HG03565 (cell line): ENCODE measurements at regions not wholly inside any gene's neighbourhood (a gene's known extent, or its start where the extent isn't known, plus 50 kb on each side); places are given as distances from the start of the nearest gene placed in this dataset.

Experiments
- ATAC-seq: cut with Tn5 transposase; IDR thresholded peaks from one replicate; pipeline ENCODE4 v1.9.1; 2021; ENCODE audit warnings: mild to moderate bottlenecking, moderate library complexity; ENCODE audit not compliant: unreplicated experiment

DNA sequence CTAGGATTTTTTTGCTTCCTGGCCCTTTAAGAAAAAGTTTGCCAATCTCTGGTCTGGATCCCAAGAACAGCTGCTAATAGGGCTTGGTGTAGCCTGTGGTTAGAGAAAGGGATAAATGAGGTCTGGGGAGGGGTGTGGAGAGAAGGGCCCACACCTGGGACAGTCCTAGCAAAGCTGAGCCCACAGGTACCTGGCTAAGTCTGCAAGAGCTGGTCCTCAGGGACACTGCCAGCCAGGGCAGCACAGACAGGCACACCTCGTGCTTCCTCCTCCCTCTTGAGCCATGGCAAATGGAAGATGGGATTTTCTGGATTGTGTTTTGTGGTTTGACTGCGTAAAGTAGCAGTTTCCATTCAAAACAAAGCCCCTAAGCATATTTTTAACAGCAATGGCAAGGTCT lies 217.5 kb downstream of the SOX9 start:
- no peak for ATAC-seq

GRCh38 chr17:72338847-72339790 lies 218.3 kb downstream of the SOX9 start:
- ATAC-seq, result no peak

GRCh38 chr17:72340836-72341235 lies 220.0 kb downstream of the SOX9 start:
- ATAC-seq, result no peak

DNA sequence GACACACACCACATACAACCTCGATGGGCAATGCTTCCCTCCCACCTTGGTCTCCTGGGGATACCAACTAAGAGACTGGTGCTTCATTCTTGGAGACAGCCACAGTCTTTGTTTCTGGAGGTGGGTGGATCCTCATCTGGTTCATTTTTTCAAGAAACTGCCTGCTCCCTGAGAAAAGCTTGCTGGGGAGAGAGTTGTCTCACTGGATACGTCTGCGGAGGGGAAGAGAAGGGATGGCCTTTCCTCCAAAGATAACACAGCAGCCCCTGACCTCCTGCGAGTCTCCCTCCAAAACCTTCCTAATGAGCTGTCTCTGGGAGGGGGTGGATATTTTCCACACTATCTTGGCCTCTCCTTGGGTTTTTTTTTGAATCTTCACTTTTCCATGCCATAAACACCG lies 221.2 kb downstream of the SOX9 start:
- ATAC-seq, result no peak

DNA sequence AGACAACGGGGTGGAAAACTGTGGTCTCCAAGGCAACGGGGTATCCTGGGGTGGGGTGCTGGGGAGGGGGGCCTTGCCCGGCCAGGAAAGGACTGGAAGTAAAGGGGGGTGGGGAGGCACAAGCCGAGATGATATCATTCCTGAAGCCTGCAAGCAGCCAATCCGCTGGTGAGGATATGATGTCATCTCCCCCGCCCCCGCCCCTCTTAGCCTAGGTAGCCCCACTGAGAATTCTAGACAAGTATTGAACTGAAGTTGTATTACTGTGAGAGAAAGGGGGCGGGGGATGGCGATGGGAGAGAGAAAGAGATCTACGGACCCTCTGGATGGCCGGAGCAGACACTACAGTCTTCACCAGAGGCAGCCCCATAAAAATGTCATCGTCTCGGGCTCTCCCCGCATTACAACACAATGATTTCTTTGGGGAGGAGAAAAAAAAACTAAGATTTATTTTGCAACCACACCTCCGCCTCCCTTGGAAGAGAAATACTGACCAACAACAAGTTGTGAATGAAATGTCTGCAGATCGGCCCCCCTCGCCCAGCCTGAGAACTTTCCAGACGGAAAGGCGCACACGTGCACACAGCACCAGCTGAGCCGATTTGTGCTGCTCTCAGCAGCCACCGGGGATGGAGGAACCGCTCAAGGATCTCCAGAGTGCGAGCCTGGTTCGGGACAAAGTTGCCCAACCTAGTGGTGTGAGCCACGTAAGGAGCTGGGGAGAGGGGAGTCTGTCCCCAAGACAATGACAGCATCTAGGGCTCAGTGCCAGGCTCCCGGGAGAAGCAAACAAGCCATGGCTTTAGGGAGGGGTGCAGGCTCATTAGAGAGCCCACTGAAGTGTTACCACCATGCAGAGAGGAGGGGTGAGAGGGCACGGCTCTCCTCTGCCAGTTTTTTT lies 222.1 kb downstream of the SOX9 start:
- ATAC-seq, result no peak

DNA sequence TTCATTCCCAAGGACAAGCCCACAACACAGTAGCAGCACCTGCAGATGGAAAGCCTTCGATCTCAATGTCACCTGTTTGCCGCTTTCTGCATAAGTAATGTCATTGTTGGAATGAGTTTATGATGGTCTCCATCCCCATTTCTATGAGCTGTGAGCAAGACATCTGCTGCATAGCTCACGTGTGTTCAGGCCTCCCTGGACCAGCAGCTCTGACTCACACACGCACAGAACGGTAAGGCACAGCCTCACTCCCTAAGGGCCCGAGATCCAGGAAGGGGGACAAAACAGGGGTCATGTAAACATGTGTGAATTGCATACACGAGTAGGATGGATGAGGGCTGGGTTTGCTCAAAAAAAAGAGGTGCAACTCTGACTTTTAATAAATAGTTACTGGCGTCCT lies 223.1 kb downstream of the SOX9 start:
- no peak for ATAC-seq

- ATAC-seq, result no peak
These were observed 223.8 kb downstream of the SOX9 start for GRCh38 chr17:72344613-72345012.

DNA sequence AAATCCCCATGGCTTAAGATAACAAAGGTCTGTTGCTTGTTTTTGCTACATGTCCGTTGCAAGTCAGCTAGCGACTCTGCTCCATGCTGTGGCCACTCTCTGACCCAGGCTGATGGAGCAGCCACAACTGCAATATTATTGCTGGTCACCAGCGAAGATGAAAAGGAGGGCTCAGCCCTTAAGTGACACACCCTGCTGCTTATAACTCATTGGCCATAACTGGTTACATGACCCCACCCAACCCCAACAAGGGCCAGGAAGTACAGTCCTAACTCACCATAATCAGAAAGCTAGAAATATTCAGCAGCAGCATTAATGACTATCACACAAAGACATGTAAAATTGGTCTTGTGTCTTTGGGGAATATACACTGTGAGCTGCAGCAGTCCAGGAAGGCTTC lies 224.3 kb downstream of the SOX9 start:
- ATAC-seq, result no peak

- no peak for ATAC-seq
These were observed 224.7 kb downstream of the SOX9 start for GRCh38 chr17:72345536-72345935.

GRCh38 chr17:72346306-72346705 lies 225.5 kb downstream of the SOX9 start:
- ATAC-seq, result no peak

- ATAC-seq, result no peak
These were observed 228.2 kb downstream of the SOX9 start for GRCh38 chr17:72349011-72349410.

DNA sequence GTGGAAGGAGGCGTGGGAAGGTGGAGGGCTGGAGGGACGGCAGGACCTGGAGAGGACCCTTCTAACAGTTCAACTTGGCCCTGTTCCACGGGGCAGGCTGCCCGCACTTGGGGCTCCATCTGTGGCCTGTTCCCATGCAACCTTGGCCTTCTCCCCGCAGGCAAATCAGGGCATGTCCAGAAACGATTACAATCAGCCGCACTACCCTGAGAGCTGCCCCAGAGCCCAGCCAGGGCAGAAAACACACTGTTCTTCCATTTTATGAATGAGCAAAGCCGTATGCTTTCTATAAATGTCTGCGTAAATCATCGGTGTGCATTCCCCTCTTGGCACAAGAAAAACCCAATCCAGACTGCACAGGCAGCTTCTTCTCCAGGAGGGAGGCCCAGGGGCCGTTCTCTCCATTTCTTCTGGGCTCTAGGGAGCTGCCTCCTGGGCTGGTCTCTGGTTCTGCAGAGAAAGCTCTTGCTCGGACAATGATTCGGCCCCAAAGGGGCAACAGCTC lies 228.7 kb downstream of the SOX9 start:
- no peak for ATAC-seq

- ATAC-seq, result no peak
These were observed 229.3 kb downstream of the SOX9 start for GRCh38 chr17:72350073-72350472.

DNA sequence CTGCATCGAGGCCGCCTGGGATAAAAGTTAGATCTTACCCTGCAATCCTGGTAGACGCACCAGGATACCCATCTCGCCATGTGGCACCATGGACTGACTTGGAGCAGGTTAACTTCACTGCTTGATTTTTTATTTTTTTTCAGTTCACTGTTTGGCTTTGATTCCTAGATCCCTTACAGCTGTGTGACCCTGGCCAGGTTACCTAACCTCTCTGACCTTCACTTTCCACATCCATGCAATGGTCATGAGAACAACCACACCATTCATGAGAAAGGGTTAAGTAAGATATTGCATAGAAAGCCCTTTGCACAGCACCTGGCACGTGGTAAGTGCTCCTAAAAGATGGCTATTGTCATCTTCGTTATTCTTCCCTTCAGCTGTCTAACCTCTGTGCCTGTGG lies 230.5 kb downstream of the SOX9 start:
- no peak for ATAC-seq

GRCh38 chr17:72351884-72352346 lies 231.1 kb downstream of the SOX9 start:
- ATAC-seq, result no peak

- no peak for ATAC-seq
These were observed 232.7 kb downstream of the SOX9 start for GRCh38 chr17:72353502-72353901.

DNA sequence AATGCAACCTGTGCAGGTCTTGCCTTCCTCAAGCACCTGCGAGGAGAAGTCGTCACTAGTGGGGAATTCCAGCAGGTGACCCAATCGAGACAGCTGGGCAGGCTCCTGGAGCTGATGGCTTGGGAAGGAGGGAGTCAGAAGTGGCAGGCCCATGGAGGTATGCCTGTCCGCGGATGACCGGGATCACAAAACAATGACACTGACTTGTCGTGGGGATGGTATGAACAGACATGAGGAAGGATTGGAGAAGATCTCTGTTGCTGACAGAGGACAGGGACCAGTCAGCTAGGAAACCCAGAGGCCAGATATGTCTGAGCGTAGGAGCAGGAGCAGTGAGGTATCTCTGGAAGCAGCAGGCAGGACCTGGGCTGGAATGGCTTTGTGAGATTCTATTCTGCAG lies 233.3 kb downstream of the SOX9 start:
- ATAC-seq, result no peak

- ATAC-seq, result no peak
These were observed 237.0 kb downstream of the SOX9 start for GRCh38 chr17:72357764-72358365.

GRCh38 chr17:72358465-72358864 lies 237.6 kb downstream of the SOX9 start:
- ATAC-seq, result no peak

DNA sequence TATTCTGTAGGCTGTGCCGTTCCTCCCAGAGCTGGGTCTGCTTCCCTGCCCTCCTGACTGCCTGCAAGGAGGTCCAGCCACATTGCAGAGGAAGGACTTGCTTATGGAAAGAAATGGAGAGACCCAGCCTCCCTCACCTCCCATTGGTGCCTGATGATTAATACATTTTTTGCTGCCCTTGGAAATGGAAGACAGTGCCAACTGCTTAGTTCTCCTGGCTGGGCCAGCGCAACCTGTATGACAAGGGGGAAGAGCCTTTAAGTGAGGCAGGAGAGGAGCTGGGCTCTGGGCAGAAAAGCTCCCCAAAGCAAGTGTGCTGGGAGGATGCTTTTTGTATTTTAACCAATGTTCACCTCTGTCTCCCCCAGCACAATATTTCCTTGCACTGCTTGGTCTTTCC lies 238.5 kb downstream of the SOX9 start:
- ATAC-seq, result no peak

- no peak for ATAC-seq
These were observed 239.0 kb downstream of the SOX9 start for GRCh38 chr17:72359811-72360210.
